ENCODE measurements at regions not wholly inside any gene's neighbourhood (a gene's known extent, or its start where the extent isn't known, plus 50 kb on each side); places are given as distances from the start of the nearest gene placed in this dataset.
A peak's percentile ranks its signal among the peaks of the same experiment; 100 is the strongest.

- no peak for DNase-seq (ENCODE audit: low spot score)
Observed at GRCh38 chr4:155521382-155521781, 144.6 kb upstream of the MAP9 start.

- DNase-seq (ENCODE audit: low spot score): no peak
Observed at GRCh38 chr4:155515444-155516075, 138.8 kb upstream of the MAP9 start.

GRCh38 chr4:155514628-155515027 is 137.9 kb upstream of the MAP9 start:
- DNase-seq (ENCODE audit: low spot score): no peak

- no peak for DNase-seq (ENCODE audit: low spot score)
Observed at GRCh38 chr4:155512817-155513216, 136.1 kb upstream of the MAP9 start.

GRCh38 chr4:155512046-155512445 is 135.3 kb upstream of the MAP9 start:
- DNase-seq (ENCODE audit: low spot score): no peak

GRCh38 chr4:155510771-155511170 is 134.0 kb upstream of the MAP9 start:
- no peak for DNase-seq (ENCODE audit: low spot score)

- peak; percentile 31 for DNase-seq (ENCODE audit: low spot score)
Observed at GRCh38 chr4:155509555-155509954, 132.8 kb upstream of the MAP9 start.

GRCh38 chr4:155506745-155507144 is 130.0 kb upstream of the MAP9 start:
- DNase-seq (ENCODE audit: low spot score): no peak

- no peak for DNase-seq (ENCODE audit: low spot score)
Observed at GRCh38 chr4:155505321-155505720, 128.6 kb upstream of the MAP9 start.

GRCh38 chr4:155497306-155497705 is 120.5 kb upstream of the MAP9 start:
- no peak for DNase-seq (ENCODE audit: low spot score)

- DNase-seq (ENCODE audit: low spot score): no peak
Observed at GRCh38 chr4:155496294-155496626, 119.5 kb upstream of the MAP9 start.

- DNase-seq (ENCODE audit: low spot score): no peak
Observed at GRCh38 chr4:155495572-155496293, 119.0 kb upstream of the MAP9 start.

GRCh38 chr4:155494037-155494718 is 117.4 kb upstream of the MAP9 start:
- no peak for DNase-seq (ENCODE audit: low spot score)

GRCh38 chr4:155491336-155492120 is 114.8 kb upstream of the MAP9 start:
- DNase-seq (ENCODE audit: low spot score): no peak

- DNase-seq (ENCODE audit: low spot score): no peak
Observed at GRCh38 chr4:155489271-155489670, 112.5 kb upstream of the MAP9 start.

- no peak for DNase-seq (ENCODE audit: low spot score)
Observed at GRCh38 chr4:155488691-155489090, 111.9 kb upstream of the MAP9 start.

- no peak for DNase-seq (ENCODE audit: low spot score)
Observed at GRCh38 chr4:155487210-155487609, 110.4 kb upstream of the MAP9 start.

GRCh38 chr4:155481150-155481549 is 104.4 kb upstream of the MAP9 start:
- DNase-seq (ENCODE audit: low spot score): no peak

- no peak for DNase-seq (ENCODE audit: low spot score)
Observed at GRCh38 chr4:155479835-155480234, 103.1 kb upstream of the MAP9 start.

GRCh38 chr4:155478336-155478835 is 101.6 kb upstream of the MAP9 start:
- no peak for DNase-seq (ENCODE audit: low spot score)

GRCh38 chr4:155474758-155475157 is 98.0 kb upstream of the MAP9 start:
- DNase-seq (ENCODE audit: low spot score): no peak

- no peak for DNase-seq (ENCODE audit: low spot score)
Observed at GRCh38 chr4:155473420-155474095, 96.8 kb upstream of the MAP9 start.

All from AG08395 (cell line).